Endodermal cell (in vitro differentiated cells): ENCODE measurements at regions not wholly inside any gene's neighbourhood (a gene's known extent, or its start where the extent isn't known, plus 50 kb on each side); places are given as distances from the start of the nearest gene placed in this dataset.
A peak's percentile ranks its signal among the peaks of the same experiment; 100 is the strongest.

Source experiments
- DNase-seq: peaks from one replicate; pipeline ENCODE4 v3.0.0-alpha.2; 2017
- H3K27ac ChIP-seq: 2 replicates; pipeline ENCODE4 v1.5.1; 2013; ENCODE audit warnings: mild to moderate bottlenecking, low read depth, low read length, moderate library complexity
- H3K27me3 ChIP-seq: 2 replicates; pipeline ENCODE4 v1.6.1; 2013; ENCODE audit warnings: mild to moderate bottlenecking, low read length, moderate library complexity; ENCODE audit not compliant: insufficient read depth, control insufficient read depth, poor library complexity, severe bottlenecking
- H3K36me3 ChIP-seq: 2 replicates; pipeline ENCODE4 v1.7.0; 2013; ENCODE audit warnings: mild to moderate bottlenecking, low read length, moderate library complexity; ENCODE audit not compliant: control insufficient read depth, insufficient read depth
- H3K4me1 ChIP-seq: one replicate; pipeline ENCODE4 v1.7.0; 2013; ENCODE audit warnings: low read length; ENCODE audit not compliant: control insufficient read depth, insufficient read depth
- H3K4me3 ChIP-seq: 2 replicates; pipeline ENCODE4 v1.5.1; 2013; ENCODE audit warnings: mild to moderate bottlenecking, low read length, moderate library complexity
- H3K9ac ChIP-seq: 2 replicates; pipeline ENCODE4 v1.6.1; 2013; ENCODE audit warnings: mild to moderate bottlenecking, low read length, moderate library complexity; ENCODE audit not compliant: poor library complexity, severe bottlenecking; ENCODE audit errors: extremely low read depth
- H3K9me3 ChIP-seq: 2 replicates; pipeline ENCODE4 v1.6.1; 2013; ENCODE audit warnings: mild to moderate bottlenecking, low read length, moderate library complexity; ENCODE audit not compliant: control insufficient read depth
- H3K27ac Mint-ChIP-seq: 2 replicates; pipeline ENCODE4 v1.8.0; 2020; ENCODE audit warnings: mixed read lengths
- H3K27me3 Mint-ChIP-seq: 2 replicates; pipeline ENCODE4 v1.8.0; 2021; ENCODE audit warnings: mild to moderate bottlenecking, mixed read lengths; ENCODE audit not compliant: insufficient read depth
- H3K36me3 Mint-ChIP-seq: 2 replicates; pipeline ENCODE4 v1.8.0; 2020; ENCODE audit warnings: low read depth, mixed read lengths
- H3K4me1 Mint-ChIP-seq: 2 replicates; pipeline ENCODE4 v1.8.0; 2020; ENCODE audit warnings: mixed read lengths
- H3K4me3 Mint-ChIP-seq: 2 replicates; pipeline ENCODE4 v1.8.0; 2020; ENCODE audit warnings: mild to moderate bottlenecking, moderate library complexity, mixed read lengths
- H3K9me3 Mint-ChIP-seq: 2 replicates; pipeline ENCODE4 v1.8.0; 2020; ENCODE audit warnings: mild to moderate bottlenecking, mixed read lengths
- WGBS, 2 experiments: methylation state at CpG; one replicate each; pipeline versions ENCODE4 v1.1.5 to v1.1.7; 2013; ENCODE audit warnings: missing lambda C conversion rate in 2 of 2, mixed read lengths in 1 of 2; ENCODE audit not compliant: insufficient coverage in 1 of 2, insufficient read length in 1 of 2; 5-methylcytosine and 5-hydroxymethylcytosine counted together
- TF ChIP-seq, protein P1 (sequence below): fragments of 200-600 bp; sonication (generic); conservative IDR thresholded peaks from 2 replicates; pipeline ENCODE4 v1.5.0; 2021; ENCODE audit warnings: antibody characterized with exemption, mild to moderate bottlenecking

DNA sequence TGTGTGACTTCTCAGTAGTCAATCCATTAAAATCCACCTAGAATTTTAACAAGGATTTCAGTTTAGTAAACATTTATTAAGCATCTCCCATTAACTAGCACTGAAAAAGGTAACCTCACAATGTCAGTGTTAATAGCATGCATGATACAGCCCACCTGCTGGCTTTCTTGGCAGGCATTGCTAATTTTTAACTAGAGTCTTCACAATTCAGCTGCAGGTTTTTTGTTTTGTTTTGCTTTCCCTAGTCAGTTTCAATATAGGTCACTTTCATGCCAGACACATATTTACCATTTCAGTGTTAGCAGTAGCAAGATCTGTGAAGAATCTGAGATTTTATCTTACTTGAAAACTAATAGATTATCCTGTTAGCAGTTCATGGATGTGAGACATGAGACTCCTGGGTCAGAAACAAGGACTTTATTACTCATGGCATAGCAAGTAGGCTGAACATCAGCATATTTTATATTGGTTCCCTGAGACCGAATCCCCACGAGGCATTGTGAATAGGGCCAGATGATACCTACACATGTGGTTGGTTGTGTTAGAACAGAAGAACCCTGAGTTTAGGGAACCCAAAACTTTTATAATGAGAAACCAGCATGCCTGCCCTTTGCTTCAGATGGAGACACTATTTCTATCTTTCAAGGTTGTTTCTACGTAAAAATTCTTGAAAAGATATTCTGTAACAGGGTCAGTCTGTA, 198.0 kb upstream of the HTR2A start:
- 49 to 74% methylated on average over 2 to 3 of the region's 3 CpGs for WGBS, 2 experiments
- H3K27me3 Mint-ChIP-seq = no peaks in the 10 kb centered on the region
- Histone ChIP-seq H3K9ac (no peak overlapping the region), H3K36me3 (no peaks in the 10 kb centered on the region), H3K27ac (no peak overlapping the region), H3K9me3 (no peaks in the 10 kb centered on the region), H3K27me3 (no peaks in the 10 kb centered on the region), H3K4me3 (no peak overlapping the region), H3K4me1 (no peaks in the 10 kb centered on the region)
- H3K4me3 Mint-ChIP-seq = no peak overlapping the region
- no peaks in the 10 kb centered on the region for H3K9me3 Mint-ChIP-seq
- TF ChIP-seq, protein P1, sequence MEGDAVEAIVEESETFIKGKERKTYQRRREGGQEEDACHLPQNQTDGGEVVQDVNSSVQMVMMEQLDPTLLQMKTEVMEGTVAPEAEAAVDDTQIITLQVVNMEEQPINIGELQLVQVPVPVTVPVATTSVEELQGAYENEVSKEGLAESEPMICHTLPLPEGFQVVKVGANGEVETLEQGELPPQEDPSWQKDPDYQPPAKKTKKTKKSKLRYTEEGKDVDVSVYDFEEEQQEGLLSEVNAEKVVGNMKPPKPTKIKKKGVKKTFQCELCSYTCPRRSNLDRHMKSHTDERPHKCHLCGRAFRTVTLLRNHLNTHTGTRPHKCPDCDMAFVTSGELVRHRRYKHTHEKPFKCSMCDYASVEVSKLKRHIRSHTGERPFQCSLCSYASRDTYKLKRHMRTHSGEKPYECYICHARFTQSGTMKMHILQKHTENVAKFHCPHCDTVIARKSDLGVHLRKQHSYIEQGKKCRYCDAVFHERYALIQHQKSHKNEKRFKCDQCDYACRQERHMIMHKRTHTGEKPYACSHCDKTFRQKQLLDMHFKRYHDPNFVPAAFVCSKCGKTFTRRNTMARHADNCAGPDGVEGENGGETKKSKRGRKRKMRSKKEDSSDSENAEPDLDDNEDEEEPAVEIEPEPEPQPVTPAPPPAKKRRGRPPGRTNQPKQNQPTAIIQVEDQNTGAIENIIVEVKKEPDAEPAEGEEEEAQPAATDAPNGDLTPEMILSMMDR = no peak
- H3K27ac Mint-ChIP-seq = no peak overlapping the region
- no peaks in the 10 kb centered on the region for H3K36me3 Mint-ChIP-seq
- peaks cover 35% of the 10 kb centered on the region for H3K4me1 Mint-ChIP-seq
- DNase-seq = peak; percentile 56

DNA sequence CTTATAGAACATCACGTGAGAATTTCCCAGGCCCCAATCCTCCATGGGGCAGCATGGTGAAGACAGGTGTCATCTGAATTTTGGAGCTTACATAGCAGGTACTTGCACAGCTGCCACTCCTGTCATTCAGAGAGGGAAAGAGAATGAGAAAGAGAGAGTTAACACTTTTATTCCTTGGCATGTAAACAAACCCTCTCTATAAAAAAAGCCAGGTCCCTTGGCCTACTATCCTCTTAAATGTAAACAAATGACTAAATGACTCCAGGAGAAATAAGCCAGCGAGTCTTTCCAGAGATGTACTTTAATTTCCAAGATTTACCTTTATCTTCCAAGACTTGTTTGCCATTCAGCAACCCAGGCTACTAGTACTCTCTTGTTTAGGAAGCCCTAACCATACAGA, 195.3 kb upstream of the HTR2A start:
- Histone ChIP-seq H3K4me3 (no peak overlapping the region), H3K36me3 (no peaks in the 10 kb centered on the region), H3K4me1 (no peaks in the 10 kb centered on the region), H3K9me3 (no peaks in the 10 kb centered on the region), H3K9ac (no peak overlapping the region), H3K27ac (no peak overlapping the region), H3K27me3 (no peaks in the 10 kb centered on the region)
- 86 to 100% methylated on average over 1 to 2 of the region's 2 CpGs for whole genome bisulfite sequencing, 2 experiments
- TF ChIP-seq, protein P1 = no peak
- Mint-ChIP-seq H3K27ac (no peak overlapping the region), H3K27me3 (no peaks in the 10 kb centered on the region), H3K4me3 (no peak overlapping the region), H3K4me1 (peaks cover 20% of the 10 kb centered on the region), H3K9me3 (no peaks in the 10 kb centered on the region), H3K36me3 (no peaks in the 10 kb centered on the region)
- no peak for DNase-seq

DNA sequence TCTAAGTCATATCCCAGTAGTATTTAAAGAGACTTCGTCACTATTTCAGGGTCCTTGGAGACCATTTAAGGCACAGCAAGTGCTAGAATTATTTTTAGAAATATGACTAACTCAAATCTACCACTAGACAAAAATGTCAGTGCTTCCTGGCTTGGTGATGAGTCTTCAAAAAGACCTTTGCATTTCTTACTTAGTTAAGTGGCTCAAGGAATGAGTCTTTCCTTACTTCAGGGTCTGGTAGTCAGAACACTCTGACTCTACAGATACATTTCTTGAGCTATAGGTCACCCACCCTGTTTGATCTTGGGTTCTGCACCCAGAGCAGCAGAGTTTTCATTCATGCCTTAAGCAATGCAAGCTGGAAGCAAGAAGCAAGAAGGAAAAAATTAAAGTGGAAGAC, 191.0 kb upstream of the HTR2A start:
- Histone ChIP-seq H3K4me3 (no peak overlapping the region), H3K9me3 (peaks cover 3% of the 10 kb centered on the region), H3K9ac (no peak overlapping the region), H3K4me1 (no peaks in the 10 kb centered on the region), H3K27ac (no peak overlapping the region), H3K27me3 (no peaks in the 10 kb centered on the region), H3K36me3 (no peaks in the 10 kb centered on the region)
- WGBS, 2 experiments = 100% methylated on average over 1 of the region's 1 CpG; no CpG with 5 or more reads in 1 of the 2 experiments
- no peak overlapping the region for H3K27ac Mint-ChIP-seq
- no peak overlapping the region for H3K4me3 Mint-ChIP-seq
- no peaks in the 10 kb centered on the region for H3K36me3 Mint-ChIP-seq
- H3K9me3 Mint-ChIP-seq = peaks cover 3% of the 10 kb centered on the region
- no peak for DNase-seq
- TF ChIP-seq, protein P1 = no peak
- H3K4me1 Mint-ChIP-seq = peaks cover 3% of the 10 kb centered on the region
- H3K27me3 Mint-ChIP-seq = no peaks in the 10 kb centered on the region
